Thoracic aorta (tissue), 2 donors: ENCODE measurements at regions not wholly inside any gene's neighbourhood (a gene's known extent, or its start where the extent isn't known, plus 50 kb on each side); places are given as distances from the start of the nearest gene placed in this dataset.

Experiments
- ATAC-seq: fragments of 150-250 bp; one replicate; pipeline ENCODE4 v1.8.0; 2017; ENCODE audit warnings: low read depth; ENCODE audit not compliant: insufficient number of reproducible peaks, low FRiP score
- DNase-seq: peaks from one replicate; pipeline ENCODE4 v3.0.0-alpha.2; 2020; ENCODE audit warnings: low spot score
- H3K27ac ChIP-seq, 2 donors: fragments of 200-600 bp; sonication (generic); 1 replicate in 1 of 2; 2 replicates in 1 of 2; pipeline ENCODE4 v1.5.1; 2016; ENCODE audit warnings: mild to moderate bottlenecking in 2 of 2, moderate library complexity in 2 of 2
- H3K27me3 ChIP-seq: fragments of 200-600 bp; sonication (generic); replicated peaks from 2 replicates; pipeline ENCODE4 v1.6.0; 2016; ENCODE audit warnings: mild to moderate bottlenecking; ENCODE audit not compliant: insufficient read depth
- H3K36me3 ChIP-seq: fragments of 200-600 bp; sonication (generic); one replicate; pipeline ENCODE4 v1.5.1; 2016
- H3K4me1 ChIP-seq, 2 donors: fragments of 200-600 bp; sonication (generic); 1 replicate in 1 of 2; 2 replicates in 1 of 2; pipeline versions ENCODE4 v1.5.1 to v1.6.0; 2016; ENCODE audit warnings: low read depth in 2 of 2, mild to moderate bottlenecking in 1 of 2; ENCODE audit not compliant: control insufficient read depth in 1 of 2
- H3K4me3 ChIP-seq: fragments of 200-600 bp; sonication (generic); 2 replicates; pipeline ENCODE4 v1.5.1; 2016; ENCODE audit warnings: mild to moderate bottlenecking
- H3K9me3 ChIP-seq: fragments of 200-600 bp; sonication (generic); 2 replicates; pipeline ENCODE4 v1.5.1; 2016
- CTCF ChIP-seq: fragments of 200-600 bp; sonication (generic); IDR thresholded peaks from one replicate; pipeline ENCODE4 v1.5.1; 2019; ENCODE audit warnings: antibody characterized with exemption

- H3K9me3 ChIP-seq = no peaks in the 10 kb centered on the region
- H3K36me3 ChIP-seq = no peaks in the 10 kb centered on the region
- ATAC-seq = no peak
These were observed 101.3 kb upstream of the USP24 start for GRCh38 chr1:55316502-55316901.

GRCh38 chr1:55315552-55315951 lies 100.4 kb upstream of the USP24 start:
- Histone ChIP-seq H3K4me1 (no peaks in the 10 kb centered on the region), H3K4me3 (no peak overlapping the region), H3K27me3 (no peaks in the 10 kb centered on the region), H3K9me3 (no peaks in the 10 kb centered on the region), H3K27ac (no peak overlapping the region), H3K36me3 (no peaks in the 10 kb centered on the region)
- no peak for TF ChIP-seq CTCF
- DNase-seq (no peak), ATAC-seq (no peak)

More at GRCh38 chr1:55316502-55316901, 101.3 kb upstream of the USP24 start:
- Histone ChIP-seq H3K27me3 (no peaks in the 10 kb centered on the region), H3K4me3 (no peak overlapping the region), H3K4me1 (no peaks in the 10 kb centered on the region), H3K27ac (no peak overlapping the region)
- no peak for DNase-seq
- no peak for TF ChIP-seq CTCF

GRCh38 chr1:55314740-55315139 lies 99.6 kb upstream of the USP24 start:
- Histone ChIP-seq H3K4me1 (no peaks in the 10 kb centered on the region), H3K27ac (no peak overlapping the region), H3K27me3 (no peaks in the 10 kb centered on the region), H3K36me3 (no peaks in the 10 kb centered on the region), H3K9me3 (no peaks in the 10 kb centered on the region), H3K4me3 (no peak overlapping the region)
- ATAC-seq = no peak
- no peak for DNase-seq
- TF ChIP-seq CTCF = no peak

- Histone ChIP-seq H3K9me3 (no peaks in the 10 kb centered on the region), H3K27ac (no peak overlapping the region), H3K4me1 (no peaks in the 10 kb centered on the region), H3K4me3 (no peak overlapping the region), H3K27me3 (no peaks in the 10 kb centered on the region), H3K36me3 (no peaks in the 10 kb centered on the region)
- ATAC-seq (no peak), DNase-seq (no peak)
- TF ChIP-seq CTCF = no peak
These were observed 98.7 kb upstream of the USP24 start for GRCh38 chr1:55313903-55314302.

GRCh38 chr1:55311979-55312378 lies 96.8 kb upstream of the USP24 start:
- H3K4me1 ChIP-seq = no peaks in the 10 kb centered on the region
- no peak for TF ChIP-seq CTCF
- H3K27me3 ChIP-seq = no peaks in the 10 kb centered on the region
- ATAC-seq = no peak
- DNase-seq = no peak
- no peaks in the 10 kb centered on the region for H3K9me3 ChIP-seq
- no peak overlapping the region for H3K4me3 ChIP-seq
- no peaks in the 10 kb centered on the region for H3K36me3 ChIP-seq
- no peak overlapping the region for H3K27ac ChIP-seq
